ENCODE measurements at regions not wholly inside any gene's neighbourhood (a gene's known extent, or its start where the extent isn't known, plus 50 kb on each side); places are given as distances from the start of the nearest gene placed in this dataset.

- H3K27ac ChIP-seq (ENCODE audit: low read depth, low read length): no peak overlapping the region
- ChIA-PET RAD21 (ENCODE audit: low non-redundant PET in 1 of 2, low total read pairs in 2 of 2, uncharacterized antibody in 2 of 2, unreplicated experiment in 2 of 2) (no interaction called here), CTCF (no interaction called here), POLR2A (no interaction called here)
- H3K9ac ChIP-seq (ENCODE audit: low read length): no peak overlapping the region
- H3K4me1 ChIP-seq (ENCODE audit: control insufficient read depth in 1 of 2, insufficient read depth in 2 of 2, low read length in 2 of 2): peaks cover 25 to 31% of the 10 kb centered on the region in 2 experiments
- no peaks in the 10 kb centered on the region for H3K36me3 ChIP-seq (ENCODE audit: control insufficient read depth in 1 of 2, insufficient read depth in 2 of 2, low read length in 2 of 2)
- H3K4me3 ChIP-seq (replicated peaks in 1 of 2; ENCODE audit: low read depth in 1 of 2, low read length in 2 of 2): no peak overlapping the region
- no peaks in the 10 kb centered on the region for H3K27me3 ChIP-seq (ENCODE audit: insufficient read depth, low read length)
- ATAC-seq (no peak), DNase-seq (ENCODE audit: low read depth, low spot score) (no peak)
- no peaks in the 10 kb centered on the region for H3K79me2 ChIP-seq (ENCODE audit: insufficient read depth, low read length)
- no peak overlapping the region for H3K4me2 ChIP-seq (ENCODE audit: low read length)
- intact Hi-C loops (cut with micrococcal nuclease): no loop called here
- H2AFZ ChIP-seq (ENCODE audit: low read depth, low read length, poor library complexity, severe bottlenecking): no peak overlapping the region
- no peak for TF ChIP-seq CTCF (IDR thresholded peaks at IDR 0.05 in 2 of 3, conservative IDR thresholded peaks at IDR 0.05 in 1 of 3; ENCODE audit: borderline replicate concordance in 1 of 3, insufficient read depth in 1 of 3, low read depth in 2 of 3, low read length in 2 of 3)
- TF ChIP-seq EZH2phosphoT487 (IDR thresholded peaks at IDR 0.05; ENCODE audit: borderline replicate concordance): no peak
- no peak for TF ChIP-seq ZFX (IDR thresholded peaks at IDR 0.05)
- no peak for TF ChIP-seq EZH2 (IDR thresholded peaks at IDR 0.05)
- no peak for TF ChIP-seq CEBPB (IDR thresholded peaks at IDR 0.05; ENCODE audit: low read depth)
- TF ChIP-seq CBX3 (IDR thresholded peaks at IDR 0.05; ENCODE audit: low read depth): no peak
- TF ChIP-seq JUND (IDR thresholded peaks at IDR 0.05): no peak
- BruUV-seq (replicated peaks): no TSS peak
- no peaks in the 10 kb centered on the region for H3K9me2 ChIP-seq (ENCODE audit: insufficient read depth)
- H3K9me3 ChIP-seq (ENCODE audit: control insufficient read depth in 1 of 2, insufficient read depth in 1 of 2, low read depth in 1 of 2, low read length in 2 of 2): no peaks in the 10 kb centered on the region
- H4K20me1 ChIP-seq (ENCODE audit: insufficient read depth): no peaks in the 10 kb centered on the region
Observed at GRCh38 chr20:4597215-4597614, 89.0 kb upstream of the PRNP start.

GRCh38 chr20:4593149-4593525, 93.1 kb upstream of the PRNP start:
- H2AFZ ChIP-seq (ENCODE audit: low read depth, low read length, poor library complexity, severe bottlenecking): peak overlapping the region; percentile 99
- TF ChIP-seq YY1 (IDR thresholded peaks at IDR 0.05; ENCODE audit: extremely low read depth, insufficient replicate concordance, low read depth, low read length) (no peak), EZH2 (IDR thresholded peaks at IDR 0.05) (no peak), SP1 (IDR thresholded peaks at IDR 0.05; ENCODE audit: low read depth) (no peak), ATF3 (IDR thresholded peaks at IDR 0.05) (no peak), POLR2AphosphoS5 (IDR thresholded peaks at IDR 0.05; ENCODE audit: low read depth, low read length) (no peak), SRF (IDR thresholded peaks at IDR 0.05; ENCODE audit: low read depth) (no peak), ZFX (IDR thresholded peaks at IDR 0.05) (no peak), POLR2A (IDR thresholded peaks at IDR 0.05; ENCODE audit: borderline replicate concordance, extremely low read depth, insufficient read depth, insufficient read length) (no peak), CBX3 (IDR thresholded peaks at IDR 0.05; ENCODE audit: low read depth) (no peak), RAD21 (IDR thresholded peaks at IDR 0.05; ENCODE audit: low read depth) (no peak), CEBPB (IDR thresholded peaks at IDR 0.05; ENCODE audit: low read depth) (no peak), ZNF274 (IDR thresholded peaks at IDR 0.05; ENCODE audit: low read depth, low read length) (no peak), TCF7L2 (IDR thresholded peaks at IDR 0.05; ENCODE audit: borderline replicate concordance, extremely low read depth, insufficient read depth, insufficient read length) (no peak), CTCF (IDR thresholded peaks at IDR 0.05 in 2 of 3, conservative IDR thresholded peaks at IDR 0.05 in 1 of 3; ENCODE audit: borderline replicate concordance in 1 of 3, insufficient read depth in 1 of 3, low read depth in 2 of 3, low read length in 2 of 3) (no peak), MAX (IDR thresholded peaks at IDR 0.05) (no peak)

More at GRCh38 chr20:4593149-4593525, 93.1 kb upstream of the PRNP start:
- intact Hi-C loops (cut with micrococcal nuclease): loop anchor here (2.0 kb wide), 1 partner anchor 484 kb away; no protein-coding TSS in a partner anchor
- BruUV-seq (replicated peaks): no TSS peak
- CTCF ChIA-PET: interaction anchor here (0.5 to 1.6 kb wide), 5 partner anchors 303 to 1351 kb away, joined by 3 to 5 read pairs (median 4); no protein-coding TSS in a partner anchor
- no peak overlapping the region for H3K4me3 ChIP-seq (replicated peaks in 1 of 2; ENCODE audit: low read depth in 1 of 2, low read length in 2 of 2)
- no peaks in the 10 kb centered on the region for H3K9me2 ChIP-seq (ENCODE audit: insufficient read depth)
- no peak overlapping the region for H3K27ac ChIP-seq (ENCODE audit: low read depth, low read length)
- POLR2A ChIA-PET: no interaction called here
- H3K36me3 ChIP-seq (ENCODE audit: control insufficient read depth in 1 of 2, insufficient read depth in 2 of 2, low read length in 2 of 2): no peaks in the 10 kb centered on the region
- RAD21 ChIA-PET (ENCODE audit: low non-redundant PET in 1 of 2, low total read pairs in 2 of 2, uncharacterized antibody in 2 of 2, unreplicated experiment in 2 of 2): no interaction called here
- DNase-seq (ENCODE audit: low read depth, low spot score): no peak
- H3K4me1 ChIP-seq (ENCODE audit: control insufficient read depth in 1 of 2, insufficient read depth in 2 of 2, low read length in 2 of 2): peaks cover 5 to 13% of the 10 kb centered on the region in 2 experiments; a peak in 2 of 4 replicates
- no peaks in the 10 kb centered on the region for H3K79me2 ChIP-seq (ENCODE audit: insufficient read depth, low read length)
- H3K27me3 ChIP-seq (ENCODE audit: insufficient read depth, low read length): no peaks in the 10 kb centered on the region
- H3K9me3 ChIP-seq (ENCODE audit: control insufficient read depth in 1 of 2, insufficient read depth in 1 of 2, low read depth in 1 of 2, low read length in 2 of 2): no peaks in the 10 kb centered on the region
- no peaks in the 10 kb centered on the region for H4K20me1 ChIP-seq (ENCODE audit: insufficient read depth)
- H3K4me2 ChIP-seq (ENCODE audit: low read length): peak overlapping the region; percentile 84
- no peak for ATAC-seq
- no peak overlapping the region for H3K9ac ChIP-seq (ENCODE audit: low read length)
